WTC11 (cell line): ENCODE measurements at regions not wholly inside any gene's neighbourhood (a gene's known extent, or its start where the extent isn't known, plus 50 kb on each side); places are given as distances from the start of the nearest gene placed in this dataset.

Experiments
- ATAC-seq: fragments of 200-7000 bp; cut with Tn5 transposase; 2 replicates; pipeline ENCODE4 v1.10.0; 2021; ENCODE audit warnings: mild to moderate bottlenecking, moderate library complexity
- CTCF ChIA-PET: fragments of 300-600 bp; sonication (Branson Sonifier 250); formaldehyde crosslinking; loops from one replicate; lab custom pipeline; 2021; ENCODE audit warnings: antibody characterized with exemption; lab: Charles Lee
- POLR2A ChIA-PET: fragments of 350-600 bp; sonication (Branson Sonifier 250); formaldehyde crosslinking; loops from one replicate; lab custom pipeline; 2021; ENCODE audit warnings: antibody characterized with exemption; lab: Charles Lee
- DNase-seq: peaks from one replicate; pipeline ENCODE4 v3.0.0; 2021; ENCODE audit warnings: low spot score
- H3K27ac Mint-ChIP-seq: 2 replicates; pipeline ENCODE4 v1.8.0; 2021; ENCODE audit warnings: mixed read lengths
- H3K27me3 Mint-ChIP-seq: 2 replicates; pipeline ENCODE4 v1.8.0; 2021; ENCODE audit warnings: low read depth, mild to moderate bottlenecking, moderate library complexity, mixed read lengths
- H3K36me3 Mint-ChIP-seq: 2 replicates; pipeline ENCODE4 v1.8.0; 2021; ENCODE audit warnings: mixed read lengths
- H3K4me1 Mint-ChIP-seq: 2 replicates; pipeline ENCODE4 v1.8.0; 2022; ENCODE audit warnings: mixed read lengths
- H3K4me3 Mint-ChIP-seq: 2 replicates; pipeline ENCODE4 v1.8.0; 2021; ENCODE audit warnings: mild to moderate bottlenecking, moderate library complexity, mixed read lengths
- H3K9me3 Mint-ChIP-seq: 2 replicates; pipeline ENCODE4 v1.8.0; 2021; ENCODE audit warnings: mixed read lengths
- ATF6 ChIP-seq: sonication (generic); formaldehyde crosslinking; IDR thresholded peaks from 2 replicates; pipeline ENCODE4 v1.8.1; 2023; ENCODE audit warnings: mild to moderate bottlenecking, missing genetic modification reagents
- E2F4 ChIP-seq: sonication (generic); formaldehyde crosslinking; IDR thresholded peaks from 2 replicates; pipeline ENCODE4 v1.8.1; 2022; ENCODE audit warnings: low read depth, mild to moderate bottlenecking, moderate library complexity, missing genetic modification reagents, borderline replicate concordance
- KAT7 ChIP-seq: sonication (generic); formaldehyde crosslinking; IDR thresholded peaks from 2 replicates; pipeline ENCODE4 v1.8.1; 2023; ENCODE audit warnings: missing genetic modification reagents, mild to moderate bottlenecking, borderline replicate concordance
- NFATC4 ChIP-seq: fragments of 250-450 bp; sonication (Bioruptor Pico); IDR thresholded peaks from 2 replicates; pipeline ENCODE4 v1.9.0; 2021; ENCODE audit warnings: mild to moderate bottlenecking
- NFYB ChIP-seq: sonication (generic); formaldehyde crosslinking; conservative IDR thresholded peaks from 2 replicates; pipeline ENCODE4 v1.8.0; 2022; ENCODE audit warnings: low read depth, missing genetic modification reagents
- NR3C1 ChIP-seq: sonication (generic); formaldehyde crosslinking; conservative IDR thresholded peaks from 2 replicates; pipeline ENCODE4 v1.8.1; 2023; ENCODE audit warnings: low read depth, mild to moderate bottlenecking, missing genetic modification reagents
- OVOL2 ChIP-seq: fragments of 250-450 bp; sonication (Bioruptor Pico); IDR thresholded peaks from 2 replicates; pipeline ENCODE4 v1.9.0; 2021; ENCODE audit warnings: mild to moderate bottlenecking, borderline replicate concordance
- PRDM15 ChIP-seq: sonication (generic); formaldehyde crosslinking; IDR thresholded peaks from 2 replicates; pipeline ENCODE4 v1.8.0; 2022; ENCODE audit warnings: missing genetic modification reagents
- PRRX2 ChIP-seq: fragments of 250-450 bp; sonication (Bioruptor Pico); IDR thresholded peaks from 2 replicates; pipeline ENCODE4 v1.8.0; 2021; ENCODE audit warnings: mild to moderate bottlenecking
- SOX15 ChIP-seq: fragments of 250-450 bp; sonication (Bioruptor Pico); IDR thresholded peaks from 2 replicates; pipeline ENCODE4 v1.9.0; 2021; ENCODE audit warnings: mild to moderate bottlenecking
- TCF7 ChIP-seq: sonication (generic); formaldehyde crosslinking; IDR thresholded peaks from 2 replicates; pipeline ENCODE4 v1.8.0; 2022; ENCODE audit warnings: mild to moderate bottlenecking, low read depth, missing genetic modification reagents, moderate library complexity
- TEAD4 ChIP-seq: sonication (generic); formaldehyde crosslinking; IDR thresholded peaks from 2 replicates; pipeline ENCODE4 v1.8.0; 2022; ENCODE audit warnings: mild to moderate bottlenecking, missing genetic modification reagents
- USF1 ChIP-seq: sonication (generic); formaldehyde crosslinking; IDR thresholded peaks from 2 replicates; pipeline ENCODE4 v1.8.0; 2022; ENCODE audit warnings: mild to moderate bottlenecking, missing genetic modification reagents
- ZBTB43 ChIP-seq: sonication (generic); formaldehyde crosslinking; IDR thresholded peaks from 2 replicates; pipeline ENCODE4 v1.8.1; 2023; ENCODE audit warnings: mild to moderate bottlenecking, missing genetic modification reagents
- ZNF121 ChIP-seq: sonication (generic); formaldehyde crosslinking; IDR thresholded peaks from 2 replicates; pipeline ENCODE4 v1.8.0; 2023; ENCODE audit warnings: missing genetic modification reagents
- ZNF416 ChIP-seq: fragments of 250-450 bp; sonication (Bioruptor Pico); IDR thresholded peaks from 2 replicates; pipeline ENCODE4 v1.9.0; 2021; ENCODE audit warnings: mild to moderate bottlenecking, inconsistent platforms

- Mint-ChIP-seq H3K27ac (no peak overlapping the region), H3K4me3 (no peak overlapping the region), H3K9me3 (peaks cover 26% of the 10 kb centered on the region), H3K4me1 (no peaks in the 10 kb centered on the region), H3K27me3 (no peaks in the 10 kb centered on the region), H3K36me3 (peaks cover 19% of the 10 kb centered on the region)
- ATAC-seq, result no peak
- ChIA-PET CTCF (no interaction called here), POLR2A (no interaction called here)
- TF ChIP-seq ZNF416 (CRISPR knock-in tag), result no peak
- no peak for TF ChIP-seq SOX15 (CRISPR knock-in tag)
- TF ChIP-seq NFYB (CRISPR knock-in tag), result no peak
- no peak for TF ChIP-seq OVOL2
- no peak for TF ChIP-seq PRDM15 (CRISPR knock-in tag)
- TF ChIP-seq ZBTB43 (CRISPR knock-in tag), result no peak
- no peak for TF ChIP-seq E2F4 (CRISPR knock-in tag)
- DNase-seq, result no peak
These were observed 104.0 kb upstream of the BNC2 start for GRCh38 chr9:16974436-16974835.

- ATAC-seq (no peak), DNase-seq (no peak)
- Mint-ChIP-seq H3K4me3 (no peak overlapping the region), H3K36me3 (peaks cover 9% of the 10 kb centered on the region), H3K4me1 (no peaks in the 10 kb centered on the region), H3K9me3 (peaks cover 16% of the 10 kb centered on the region), H3K27ac (no peak overlapping the region), H3K27me3 (no peaks in the 10 kb centered on the region)
- no peak for TF ChIP-seq TCF7 (CRISPR knock-in tag)
- TF ChIP-seq TEAD4, result no peak
- no peak for TF ChIP-seq PRRX2 (CRISPR knock-in tag)
- no peak for TF ChIP-seq E2F4 (CRISPR knock-in tag)
- TF ChIP-seq ZNF121, result no peak
- TF ChIP-seq NR3C1, result no peak
- TF ChIP-seq OVOL2, result no peak
- TF ChIP-seq NFATC4 (CRISPR knock-in tag), result no peak
- TF ChIP-seq USF1 (CRISPR knock-in tag), result no peak
- no peak for TF ChIP-seq KAT7 (CRISPR knock-in tag)
- TF ChIP-seq ATF6 (CRISPR knock-in tag), result no peak
- ChIA-PET CTCF (no interaction called here), POLR2A (no interaction called here)
These were observed 99.9 kb upstream of the BNC2 start for GRCh38 chr9:16970321-16970720.
